Transverse colon (tissue), 4 donors: ENCODE measurements at regions not wholly inside any gene's neighbourhood (a gene's known extent, or its start where the extent isn't known, plus 50 kb on each side); places are given as distances from the start of the nearest gene placed in this dataset.

Source experiments
- DNase-seq: peaks from one replicate; pipeline ENCODE4 v3.0.0-alpha.2; 2019
- H3K27ac ChIP-seq, 4 donors: fragments of 200-600 bp; sonication (generic); 2 replicates each; pipeline ENCODE4 v1.5.1; 2016 to 2018; ENCODE audit warnings: inconsistent platforms in 4 of 4
- H3K27me3 ChIP-seq: fragments of 200-600 bp; sonication (generic); 2 replicates; pipeline ENCODE4 v1.5.1; 2017; ENCODE audit warnings: inconsistent platforms
- H3K36me3 ChIP-seq, 4 donors: fragments of 200-600 bp; sonication (generic); 2 replicates each; pipeline ENCODE4 v1.5.1; 2017 to 2019; ENCODE audit warnings: inconsistent platforms in 4 of 4
- H3K4me1 ChIP-seq, 4 donors: fragments of 200-600 bp; sonication (generic); 2 replicates each; pipeline ENCODE4 v1.5.1; 2017 to 2020; ENCODE audit warnings: inconsistent platforms in 4 of 4
- H3K4me3 ChIP-seq, 4 donors: fragments of 200-600 bp; sonication (generic); 1 replicate in 1 of 4; 2 replicates in 3 of 4; pipeline versions ENCODE4 v1.5.1 to v1.6.1; 2017 to 2019; ENCODE audit warnings: inconsistent platforms in 4 of 4
- H3K9me3 ChIP-seq, 2 donors: fragments of 200-600 bp; sonication (generic); 2 replicates each; pipeline ENCODE4 v1.5.1; 2017 to 2019; ENCODE audit warnings: inconsistent platforms in 2 of 2
- EP300 ChIP-seq: sonication (generic); formaldehyde crosslinking; IDR thresholded peaks from one replicate; pipeline ENCODE4 v1.6.1; 2017; ENCODE audit warnings: antibody characterized with exemption, low read depth
- POLR2A ChIP-seq: fragments of 450-650 bp; IDR thresholded peaks from one replicate; pipeline ENCODE4 v1.6.1; 2016; ENCODE audit warnings: antibody characterized with exemption, mild to moderate bottlenecking, moderate library complexity
- POLR2AphosphoS5 ChIP-seq, 3 donors: sonication (generic); formaldehyde crosslinking; IDR thresholded peaks; one replicate each; pipeline ENCODE4 v1.6.1; 2016; ENCODE audit warnings: antibody characterized with exemption in 3 of 3
- WGBS, 2 donors: methylation state at CpG; one replicate each; pipeline ENCODE4 v1.1.5; 2018; ENCODE audit warnings: low coverage in 1 of 2; 5-methylcytosine and 5-hydroxymethylcytosine counted together
- in situ Hi-C, 4 donors: fragments of 200-750 bp; cut with MboI; loops; one replicate each; pipeline versions ENCODE4 v1.15.0 to v1.15.1; 2017; ENCODE audit warnings: low sequenced_read_pairs in 3 of 4, low pct_ligation_motif_present in 1 of 4, low pct_unique_long_range_greater_than_20kb in 1 of 4
- intact Hi-C: fragments of 100-400 bp; cut with DNase I; formaldehyde crosslinking; loops from one replicate; pipeline ENCODE4 v1.15.1; 2023; ENCODE audit warnings: low total_unique reads
- TF ChIP-seq, protein P1 (sequence below), 5 experiments: fragments of 200-600 bp in 3 of 5; fragments of 450-650 bp in 2 of 5; sonication (generic) in 3 of 5; IDR thresholded peaks; 1 replicate in 2 of 5; 2 replicates in 3 of 5; pipeline ENCODE4 v1.5.1; 2016 to 2017; ENCODE audit warnings: antibody characterized with exemption in 5 of 5, inconsistent platforms in 3 of 5, mild to moderate bottlenecking in 2 of 5, moderate library complexity in 1 of 5

GRCh38 chr2:207432453-207432852 lies 97.3 kb upstream of the CREB1 start:
- no peak overlapping the region for H3K27ac ChIP-seq
- 40 to 47% methylated on average over 3 of the region's 3 CpGs for WGBS, 2 donors
- intact Hi-C loops (no loop called here), in situ Hi-C loops (no loop called here)
- no peaks in the 10 kb centered on the region for H3K36me3 ChIP-seq
- no peak overlapping the region for H3K4me3 ChIP-seq
- H3K4me1 ChIP-seq: peaks cover 0 to 3% (median 0%) of the 10 kb centered on the region in 4 donors
- no peaks in the 10 kb centered on the region for H3K9me3 ChIP-seq
- TF ChIP-seq, protein P1, sequence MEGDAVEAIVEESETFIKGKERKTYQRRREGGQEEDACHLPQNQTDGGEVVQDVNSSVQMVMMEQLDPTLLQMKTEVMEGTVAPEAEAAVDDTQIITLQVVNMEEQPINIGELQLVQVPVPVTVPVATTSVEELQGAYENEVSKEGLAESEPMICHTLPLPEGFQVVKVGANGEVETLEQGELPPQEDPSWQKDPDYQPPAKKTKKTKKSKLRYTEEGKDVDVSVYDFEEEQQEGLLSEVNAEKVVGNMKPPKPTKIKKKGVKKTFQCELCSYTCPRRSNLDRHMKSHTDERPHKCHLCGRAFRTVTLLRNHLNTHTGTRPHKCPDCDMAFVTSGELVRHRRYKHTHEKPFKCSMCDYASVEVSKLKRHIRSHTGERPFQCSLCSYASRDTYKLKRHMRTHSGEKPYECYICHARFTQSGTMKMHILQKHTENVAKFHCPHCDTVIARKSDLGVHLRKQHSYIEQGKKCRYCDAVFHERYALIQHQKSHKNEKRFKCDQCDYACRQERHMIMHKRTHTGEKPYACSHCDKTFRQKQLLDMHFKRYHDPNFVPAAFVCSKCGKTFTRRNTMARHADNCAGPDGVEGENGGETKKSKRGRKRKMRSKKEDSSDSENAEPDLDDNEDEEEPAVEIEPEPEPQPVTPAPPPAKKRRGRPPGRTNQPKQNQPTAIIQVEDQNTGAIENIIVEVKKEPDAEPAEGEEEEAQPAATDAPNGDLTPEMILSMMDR (IDR thresholded peaks at IDR 0.05): no peak
- no peak for TF ChIP-seq EP300
- no peak for TF ChIP-seq POLR2A
- no peak for TF ChIP-seq POLR2AphosphoS5 (IDR thresholded peaks at IDR 0.05)
- H3K27me3 ChIP-seq: no peaks in the 10 kb centered on the region
- DNase-seq: no peak

DNA sequence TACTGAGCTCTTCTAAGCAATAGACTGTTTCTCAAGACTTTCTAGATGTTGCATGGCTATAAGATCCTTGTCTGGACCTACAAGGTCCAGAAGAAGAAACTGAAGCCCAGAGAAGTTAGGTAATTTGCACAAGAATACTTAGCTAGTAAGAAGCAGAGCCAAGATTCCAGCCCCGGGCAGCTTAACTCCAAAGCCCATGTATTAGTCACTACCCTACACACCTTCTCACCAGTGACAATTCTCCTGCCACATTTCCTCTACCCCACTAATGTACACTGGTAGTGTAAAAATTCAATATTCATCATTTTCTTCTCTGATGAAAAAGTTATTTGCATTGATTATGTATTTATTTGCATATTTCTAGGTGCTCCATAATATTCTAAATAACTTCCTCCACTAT lies 95.5 kb upstream of the CREB1 start:
- intact Hi-C loops: no loop called here
- Histone ChIP-seq H3K36me3 (no peaks in the 10 kb centered on the region), H3K4me3 (no peak overlapping the region), H3K4me1 (peaks cover 0 to 11% (median 3%) of the 10 kb centered on the region in 4 donors), H3K9me3 (no peaks in the 10 kb centered on the region), H3K27me3 (no peaks in the 10 kb centered on the region), H3K27ac (no peak overlapping the region)
- TF ChIP-seq POLR2AphosphoS5 (IDR thresholded peaks at IDR 0.05) (no peak), POLR2A (no peak), EP300 (no peak)
- TF ChIP-seq, protein P1 (IDR thresholded peaks at IDR 0.05): no peak
- DNase-seq: no peak
- 89 to 100% methylated on average over 1 of the region's 1 CpG for WGBS, 2 donors
- in situ Hi-C loops: no loop called here

DNA sequence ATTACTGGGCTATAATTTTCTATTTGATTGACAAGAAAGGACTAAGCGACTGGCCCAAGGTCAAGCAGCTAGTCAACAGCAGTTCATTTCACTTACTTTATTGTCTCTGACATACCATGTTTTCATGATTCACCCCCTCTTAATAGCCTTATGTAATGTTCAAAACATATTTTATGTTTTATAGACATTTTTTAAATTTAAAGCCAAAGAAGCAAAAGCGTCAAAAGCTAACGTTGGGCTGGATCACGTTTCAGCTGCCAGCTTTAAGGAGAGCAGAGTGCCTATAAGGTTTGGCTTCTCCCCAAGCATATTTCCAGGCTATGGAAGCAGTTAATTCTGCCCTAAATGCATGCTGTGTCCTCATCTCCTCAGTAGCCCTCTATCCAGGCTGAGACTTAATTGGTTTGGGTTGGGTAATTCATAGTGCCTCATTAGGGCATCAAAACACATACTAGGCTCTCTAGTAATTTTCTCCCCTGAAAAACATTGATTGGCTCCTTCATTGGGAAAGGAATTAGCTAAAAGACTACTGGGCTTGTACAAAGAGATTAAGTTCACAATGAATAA lies 94.8 kb upstream of the CREB1 start:
- in situ Hi-C loops: no loop called here
- DNase-seq: no peak
- 82 to 91% methylated on average over 4 of the region's 4 CpGs for whole genome bisulfite sequencing, 2 donors
- Histone ChIP-seq H3K4me1 (peaks cover 0 to 11% (median 3%) of the 10 kb centered on the region in 4 donors), H3K4me3 (no peak overlapping the region), H3K27me3 (no peaks in the 10 kb centered on the region), H3K9me3 (no peaks in the 10 kb centered on the region), H3K27ac (no peak overlapping the region), H3K36me3 (no peaks in the 10 kb centered on the region)
- intact Hi-C loops: no loop called here
- TF ChIP-seq POLR2AphosphoS5 (IDR thresholded peaks at IDR 0.05) (no peak), EP300 (no peak), POLR2A (no peak)
- TF ChIP-seq, protein P1 (IDR thresholded peaks at IDR 0.05): no peak

- Histone ChIP-seq H3K27ac (no peak overlapping the region), H3K4me1 (peaks cover 0 to 11% (median 3%) of the 10 kb centered on the region in 4 donors), H3K4me3 (no peak overlapping the region), H3K27me3 (no peaks in the 10 kb centered on the region), H3K9me3 (no peaks in the 10 kb centered on the region), H3K36me3 (no peaks in the 10 kb centered on the region)
- intact Hi-C loops (no loop called here), in situ Hi-C loops (no loop called here)
- TF ChIP-seq POLR2AphosphoS5 (IDR thresholded peaks at IDR 0.05) (no peak), POLR2A (no peak), EP300 (no peak)
- TF ChIP-seq, protein P1 (IDR thresholded peaks at IDR 0.05): no peak
- WGBS, 2 donors: 40 to 75% methylated on average over 1 of the region's 1 CpG
- no peak for DNase-seq
These were observed 92.6 kb upstream of the CREB1 start for GRCh38 chr2:207437136-207437523.
